Esophagus squamous epithelium (tissue), 5 donors: ENCODE measurements at regions not wholly inside any gene's neighbourhood (a gene's known extent, or its start where the extent isn't known, plus 50 kb on each side); places are given as distances from the start of the nearest gene placed in this dataset.

Experiments used
- DNase-seq: peaks from one replicate; lab custom pipeline; 2025; lab: John Stamatoyannopoulos, UW
- H3K27ac ChIP-seq, 4 donors: fragments of 200-600 bp; sonication (generic); one replicate each; pipeline ENCODE4 v1.5.1; 2016 to 2019; ENCODE audit warnings: mild to moderate bottlenecking in 1 of 4
- H3K27me3 ChIP-seq, 4 donors: fragments of 200-600 bp; sonication (generic); 1 replicate in 3 of 4; 2 replicates in 1 of 4; pipeline versions ENCODE4 v1.5.1 to v1.6.0; 2017 to 2021; ENCODE audit warnings: antibody characterized with exemption in 1 of 4
- H3K36me3 ChIP-seq, 3 donors: fragments of 200-600 bp; sonication (generic); one replicate each; pipeline ENCODE4 v1.5.1; 2016 to 2019
- H3K4me1 ChIP-seq, 3 donors: fragments of 200-600 bp; sonication (generic); one replicate each; pipeline ENCODE4 v1.5.1; 2017 to 2019
- H3K4me3 ChIP-seq, 4 donors: fragments of 200-600 bp; sonication (generic); 1 replicate in 3 of 4; 2 replicates in 1 of 4; pipeline ENCODE4 v1.5.1; 2016 to 2019; ENCODE audit warnings: mild to moderate bottlenecking in 2 of 4, moderate library complexity in 1 of 4
- H3K9me3 ChIP-seq, 3 donors: fragments of 200-600 bp; sonication (generic); one replicate each; pipeline ENCODE4 v1.5.1; 2016 to 2019
- POLR2A ChIP-seq, 4 donors: fragments of 450-650 bp; IDR thresholded peaks; one replicate each; pipeline ENCODE4 v1.6.1; 2017; ENCODE audit warnings: antibody characterized with exemption in 4 of 4, mild to moderate bottlenecking in 4 of 4, moderate library complexity in 3 of 4
- WGBS, 2 donors: methylation state at CpG; one replicate each; pipeline ENCODE4 v1.1.5; 2018; 5-methylcytosine and 5-hydroxymethylcytosine counted together
- intact Hi-C: fragments of 100-400 bp; cut with DNase I; formaldehyde crosslinking; loops from one replicate; pipeline ENCODE4 v1.15.0; 2022
- TF ChIP-seq, protein P1 (sequence below), 6 experiments: fragments of 450-650 bp in 4 of 6; fragments of 200-600 bp in 2 of 6; sonication (generic) in 2 of 6; IDR thresholded peaks; one replicate each; pipeline ENCODE4 v1.5.1; 2016 to 2019; ENCODE audit warnings: antibody characterized with exemption in 6 of 6, mild to moderate bottlenecking in 4 of 6, moderate library complexity in 4 of 6
- donor health status: DM: yes; HTN: yes; CAD: no.

DNA sequence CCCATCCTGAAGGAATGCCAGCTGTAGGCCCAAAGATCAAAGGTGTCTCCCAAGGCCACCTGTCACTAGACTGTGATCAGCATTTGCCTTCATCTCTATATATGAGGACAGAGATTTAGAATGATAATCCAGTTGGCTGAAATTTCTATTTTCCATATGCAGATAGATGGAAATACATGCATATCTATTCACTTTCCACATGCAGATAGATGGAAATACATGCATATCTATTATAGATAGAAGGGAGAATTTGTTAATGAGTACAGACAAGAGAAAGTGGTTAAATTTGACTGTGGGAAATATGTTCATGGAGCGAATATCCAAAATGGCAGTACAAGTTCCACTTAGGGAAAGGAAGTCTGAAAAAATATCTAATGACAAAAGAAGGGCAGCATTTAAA lies 762.2 kb downstream of the NLGN4Y start:
- Histone ChIP-seq H3K4me3 (no peak overlapping the region), H3K9me3 (no peaks in the 10 kb centered on the region), H3K27me3 (no peaks in the 10 kb centered on the region), H3K36me3 (no peaks in the 10 kb centered on the region), H3K27ac (no peak overlapping the region), H3K4me1 (no peaks in the 10 kb centered on the region)
- TF ChIP-seq, protein P1, sequence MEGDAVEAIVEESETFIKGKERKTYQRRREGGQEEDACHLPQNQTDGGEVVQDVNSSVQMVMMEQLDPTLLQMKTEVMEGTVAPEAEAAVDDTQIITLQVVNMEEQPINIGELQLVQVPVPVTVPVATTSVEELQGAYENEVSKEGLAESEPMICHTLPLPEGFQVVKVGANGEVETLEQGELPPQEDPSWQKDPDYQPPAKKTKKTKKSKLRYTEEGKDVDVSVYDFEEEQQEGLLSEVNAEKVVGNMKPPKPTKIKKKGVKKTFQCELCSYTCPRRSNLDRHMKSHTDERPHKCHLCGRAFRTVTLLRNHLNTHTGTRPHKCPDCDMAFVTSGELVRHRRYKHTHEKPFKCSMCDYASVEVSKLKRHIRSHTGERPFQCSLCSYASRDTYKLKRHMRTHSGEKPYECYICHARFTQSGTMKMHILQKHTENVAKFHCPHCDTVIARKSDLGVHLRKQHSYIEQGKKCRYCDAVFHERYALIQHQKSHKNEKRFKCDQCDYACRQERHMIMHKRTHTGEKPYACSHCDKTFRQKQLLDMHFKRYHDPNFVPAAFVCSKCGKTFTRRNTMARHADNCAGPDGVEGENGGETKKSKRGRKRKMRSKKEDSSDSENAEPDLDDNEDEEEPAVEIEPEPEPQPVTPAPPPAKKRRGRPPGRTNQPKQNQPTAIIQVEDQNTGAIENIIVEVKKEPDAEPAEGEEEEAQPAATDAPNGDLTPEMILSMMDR (IDR thresholded peaks at IDR 0.05), result no peak
- no peak for TF ChIP-seq POLR2A (IDR thresholded peaks at IDR 0.05)
- intact Hi-C loops, result no loop called here
- WGBS, 2 donors, result 86% methylated on average over 1 of the region's 1 CpG; no CpG with 5 or more reads in 1 of the 2 donors
- no peak for DNase-seq

DNA sequence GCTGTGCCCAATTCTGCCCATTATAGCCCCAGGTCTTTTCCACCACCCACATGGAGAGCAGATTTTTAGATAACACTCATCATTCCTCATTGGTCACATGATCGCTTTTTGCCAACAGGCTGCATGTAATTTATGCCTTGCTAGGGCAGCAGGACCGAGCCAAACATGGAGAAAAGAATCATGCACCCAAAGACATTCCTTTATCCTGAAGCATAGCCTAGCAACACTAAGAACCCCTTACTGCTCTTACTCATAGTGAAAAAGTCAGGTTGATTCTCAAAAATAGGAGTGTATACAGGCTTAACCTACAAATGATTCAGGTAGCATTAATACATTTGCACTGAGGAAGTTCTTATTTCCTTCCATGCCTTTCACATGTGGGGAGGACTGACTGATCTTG lies 765.5 kb downstream of the NLGN4Y start:
- intact Hi-C loops, result no loop called here

DNA sequence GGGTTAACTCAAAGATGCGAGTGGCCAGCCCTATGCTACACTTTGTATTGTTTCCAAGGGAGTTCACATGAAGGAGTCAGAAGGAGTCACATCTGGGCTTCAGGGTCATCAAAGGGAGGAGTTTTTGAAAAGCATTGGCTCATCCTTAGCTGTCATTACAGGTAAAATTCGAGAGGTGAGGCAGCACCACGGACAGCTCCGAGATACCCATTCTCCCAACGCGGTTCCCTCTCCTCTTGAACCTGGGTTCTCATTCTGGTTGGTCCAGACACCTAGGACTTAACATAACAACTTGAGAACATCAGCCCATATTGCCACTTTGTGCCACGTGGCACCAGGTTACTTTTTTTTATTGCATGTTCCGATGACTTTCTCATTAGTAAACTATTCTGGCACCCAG lies 768.6 kb downstream of the NLGN4Y start:
- WGBS, 2 donors, result 61% methylated on average over 8 of the region's 8 CpGs; no CpG with 5 or more reads in 1 of the 2 donors
- Histone ChIP-seq H3K36me3 (no peaks in the 10 kb centered on the region), H3K9me3 (no peaks in the 10 kb centered on the region), H3K4me3 (no peak overlapping the region), H3K27ac (no peak overlapping the region), H3K4me1 (no peaks in the 10 kb centered on the region), H3K27me3 (no peaks in the 10 kb centered on the region)
- no peak for DNase-seq
- no peak for TF ChIP-seq POLR2A (IDR thresholded peaks at IDR 0.05)
- TF ChIP-seq, protein P1 (IDR thresholded peaks at IDR 0.05), result no peak
- intact Hi-C loops, result no loop called here

More for the DNA sequence above, 765.5 kb downstream of the NLGN4Y start:
- WGBS, 2 donors, result no CpG with 5 or more reads among the region's 2 CpGs
- Histone ChIP-seq H3K9me3 (no peaks in the 10 kb centered on the region), H3K27me3 (no peaks in the 10 kb centered on the region), H3K36me3 (no peaks in the 10 kb centered on the region), H3K4me1 (no peaks in the 10 kb centered on the region), H3K4me3 (no peak overlapping the region), H3K27ac (no peak overlapping the region)
- TF ChIP-seq, protein P1 (IDR thresholded peaks at IDR 0.05), result no peak
- no peak for TF ChIP-seq POLR2A (IDR thresholded peaks at IDR 0.05)
- DNase-seq, result no peak

DNA sequence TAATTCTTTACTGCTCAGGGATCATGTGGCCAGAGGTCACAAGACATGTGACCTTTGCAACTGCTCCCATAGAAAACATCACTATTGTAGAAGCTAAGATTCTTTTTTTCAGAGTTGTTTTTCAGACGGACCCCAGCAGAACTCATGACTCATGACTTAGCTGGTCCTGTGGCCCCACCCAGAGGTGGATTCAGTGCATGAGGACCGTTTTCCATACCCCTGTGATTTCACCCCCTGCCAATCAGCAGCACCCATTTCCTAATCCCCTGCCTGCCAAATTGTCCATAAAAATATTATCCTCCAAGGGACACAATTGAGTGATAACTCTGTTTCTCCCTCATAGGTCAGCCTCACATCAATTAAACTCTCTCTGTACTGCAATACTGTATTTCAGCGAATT lies 777.5 kb downstream of the NLGN4Y start:
- Histone ChIP-seq H3K9me3 (no peaks in the 10 kb centered on the region), H3K4me3 (no peak overlapping the region), H3K27ac (no peak overlapping the region), H3K4me1 (no peaks in the 10 kb centered on the region), H3K27me3 (no peaks in the 10 kb centered on the region), H3K36me3 (no peaks in the 10 kb centered on the region)
- no peak for TF ChIP-seq POLR2A (IDR thresholded peaks at IDR 0.05)
- TF ChIP-seq, protein P1 (IDR thresholded peaks at IDR 0.05), result no peak
- no peak for DNase-seq
- intact Hi-C loops, result no loop called here
- 70% methylated on average over 3 of the region's 3 CpGs; no CpG with 5 or more reads in 1 of the 2 donors for WGBS, 2 donors

DNA sequence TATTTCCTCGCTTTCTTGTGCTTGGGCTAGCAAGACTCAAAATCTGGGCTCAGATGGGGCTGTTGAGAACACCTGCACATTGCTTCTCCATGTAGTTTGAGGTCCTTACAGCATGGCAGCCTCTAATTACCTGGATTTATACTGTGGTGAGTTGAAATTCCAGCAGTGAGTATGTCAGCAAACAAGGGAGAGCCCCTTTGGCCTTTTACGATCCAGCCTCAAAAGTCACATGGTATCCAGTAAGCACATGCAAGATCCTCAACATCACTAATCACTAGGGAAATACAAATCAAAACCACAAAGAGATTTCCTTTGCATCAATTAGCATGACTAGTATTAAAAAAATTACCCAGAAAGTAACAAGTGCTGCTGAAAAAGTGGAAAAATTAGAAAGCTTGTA lies 787.8 kb downstream of the NLGN4Y start:
- intact Hi-C loops, result no loop called here
- Histone ChIP-seq H3K36me3 (no peaks in the 10 kb centered on the region), H3K4me1 (no peaks in the 10 kb centered on the region), H3K4me3 (no peak overlapping the region), H3K27ac (no peak overlapping the region), H3K9me3 (no peaks in the 10 kb centered on the region), H3K27me3 (no peaks in the 10 kb centered on the region)
- no peak for TF ChIP-seq POLR2A (IDR thresholded peaks at IDR 0.05)
- TF ChIP-seq, protein P1 (IDR thresholded peaks at IDR 0.05), result no peak
- WGBS, 2 donors, result 83% methylated on average over 2 of the region's 2 CpGs; no CpG with 5 or more reads in 1 of the 2 donors
- DNase-seq, result no peak
